H9 (cell line): ENCODE measurements at regions not wholly inside any gene's neighbourhood (a gene's known extent, or its start where the extent isn't known, plus 50 kb on each side); places are given as distances from the start of the nearest gene placed in this dataset.

ENCODE experiments used
- DNase-seq: peaks from one replicate; pipeline ENCODE4 v3.0.0-alpha.2; 2017
- H2AFZ ChIP-seq: one replicate; pipeline ENCODE4 v1.6.1; 2013; ENCODE audit warnings: mild to moderate bottlenecking, low read length, control low read depth, moderate library complexity
- H2AK5ac ChIP-seq: 2 replicates; pipeline ENCODE4 v1.6.1; 2013; ENCODE audit warnings: low read length, control low read depth, mixed read lengths; ENCODE audit not compliant: insufficient read length
- H2BK120ac ChIP-seq: one replicate; pipeline ENCODE4 v1.6.1; 2013; ENCODE audit warnings: low read depth, mild to moderate bottlenecking, low read length, control low read depth, inconsistent platforms; ENCODE audit not compliant: poor library complexity, severe bottlenecking
- H2BK12ac ChIP-seq: 2 replicates; pipeline ENCODE4 v1.6.1; 2013; ENCODE audit warnings: low read length, control low read depth, mixed read lengths, low read depth; ENCODE audit not compliant: insufficient read length
- H2BK15ac ChIP-seq: 2 replicates; pipeline ENCODE4 v1.6.1; 2013; ENCODE audit warnings: low read depth, low read length, control low read depth
- H2BK20ac ChIP-seq: one replicate; pipeline ENCODE4 v1.6.1; 2013; ENCODE audit warnings: low read depth, mild to moderate bottlenecking, low read length, control low read depth, inconsistent platforms; ENCODE audit not compliant: poor library complexity, severe bottlenecking
- H2BK5ac ChIP-seq: 2 replicates; pipeline ENCODE4 v1.6.1; 2013; ENCODE audit warnings: low read length, control low read depth, mixed read lengths; ENCODE audit not compliant: insufficient read length
- H3K14ac ChIP-seq: 2 replicates; pipeline ENCODE4 v1.6.1; 2013; ENCODE audit warnings: low read length, control low read depth; ENCODE audit not compliant: insufficient read depth
- H3K18ac ChIP-seq: 2 replicates; pipeline ENCODE4 v1.6.1; 2013; ENCODE audit warnings: low read depth, mild to moderate bottlenecking, mixed read lengths, low read length, control low read depth; ENCODE audit not compliant: insufficient read length
- H3K23ac ChIP-seq: 2 replicates; pipeline ENCODE4 v1.6.1; 2013; ENCODE audit warnings: low read length, control low read depth, mixed read lengths, low read depth; ENCODE audit not compliant: insufficient read length
- H3K23me2 ChIP-seq: 2 replicates; pipeline ENCODE4 v1.6.1; 2013; ENCODE audit warnings: low read depth, mild to moderate bottlenecking, mixed read lengths, low read length, control low read depth; ENCODE audit not compliant: insufficient read length, poor library complexity, severe bottlenecking
- H3K27ac ChIP-seq: 2 replicates; pipeline ENCODE4 v1.5.1; 2013; ENCODE audit warnings: low read length, control low read depth, mixed read lengths, low read depth; ENCODE audit not compliant: insufficient read length
- H3K27me3 ChIP-seq: 2 replicates; pipeline ENCODE4 v1.6.1; 2013; ENCODE audit warnings: low read length, control low read depth, inconsistent platforms; ENCODE audit not compliant: insufficient read depth
- H3K4ac ChIP-seq: 2 replicates; pipeline ENCODE4 v1.6.1; 2013; ENCODE audit warnings: low read depth, mild to moderate bottlenecking, control low read depth, inconsistent platforms, low read length, moderate library complexity
- H3K4me1 ChIP-seq: 2 replicates; pipeline ENCODE4 v1.6.1; 2013; ENCODE audit warnings: low read length, control low read depth, inconsistent platforms; ENCODE audit not compliant: insufficient read depth
- H3K4me2 ChIP-seq: 2 replicates; pipeline ENCODE4 v1.6.1; 2013; ENCODE audit warnings: low read length, control low read depth, mixed read lengths; ENCODE audit not compliant: insufficient read length, insufficient read depth
- H3K56ac ChIP-seq: 2 replicates; pipeline ENCODE4 v1.6.1; 2013; ENCODE audit warnings: low read depth, mild to moderate bottlenecking, mixed read lengths, low read length, control low read depth; ENCODE audit not compliant: insufficient read length
- H3K79me1 ChIP-seq: 2 replicates; pipeline ENCODE4 v1.6.1; 2013; ENCODE audit warnings: low read depth, mild to moderate bottlenecking, moderate library complexity, low read length, control low read depth, inconsistent platforms; ENCODE audit not compliant: insufficient read depth, poor library complexity, severe bottlenecking
- H3K79me2 ChIP-seq: 2 replicates; pipeline ENCODE4 v1.6.1; 2013; ENCODE audit warnings: low read length, control low read depth, inconsistent platforms; ENCODE audit not compliant: insufficient read depth
- H3K9ac ChIP-seq: 2 replicates; pipeline ENCODE4 v1.6.1; 2013; ENCODE audit warnings: low read length, control low read depth, mixed read lengths; ENCODE audit not compliant: insufficient read length; ENCODE audit errors: extremely low read depth
- H3K9me3 ChIP-seq: one replicate; pipeline ENCODE4 v1.6.1; 2013; ENCODE audit warnings: low read depth, low read length, inconsistent platforms; ENCODE audit not compliant: control insufficient read depth
- H3T11ph ChIP-seq: one replicate; pipeline ENCODE4 v1.6.1; 2013; ENCODE audit warnings: mild to moderate bottlenecking, low read length, control low read depth, inconsistent platforms
- H4K20me1 ChIP-seq: one replicate; pipeline ENCODE4 v1.6.1; 2013; ENCODE audit not compliant: control insufficient read depth, insufficient read length, insufficient read depth
- H4K5ac ChIP-seq: 2 replicates; pipeline ENCODE4 v1.6.1; 2013; ENCODE audit warnings: low read depth, mild to moderate bottlenecking, mixed read lengths, low read length, control low read depth; ENCODE audit not compliant: insufficient read length
- H4K8ac ChIP-seq: replicated peaks from 2 replicates; pipeline ENCODE4 v1.6.1; 2013; ENCODE audit warnings: low read length, control low read depth, mixed read lengths, low read depth; ENCODE audit not compliant: insufficient read length
- H4K91ac ChIP-seq: 2 replicates; pipeline ENCODE4 v1.6.1; 2013; ENCODE audit warnings: low read depth, mild to moderate bottlenecking, moderate library complexity, mixed read lengths, low read length, control low read depth; ENCODE audit not compliant: insufficient read length
- H3K27ac Mint-ChIP-seq, 3 experiments: 2 replicates in 2 of 3; 3 replicates in 1 of 3; pipeline ENCODE4 v1.8.0; 2020 to 2021; ENCODE audit warnings: mixed read lengths in 3 of 3, mild to moderate bottlenecking in 1 of 3, moderate library complexity in 1 of 3
- H3K27me3 Mint-ChIP-seq: 2 replicates; pipeline ENCODE4 v1.8.0; 2021; ENCODE audit warnings: low read depth, mild to moderate bottlenecking, moderate library complexity, mixed read lengths
- H3K36me3 Mint-ChIP-seq, 3 experiments: 2 replicates in 2 of 3; 3 replicates in 1 of 3; pipeline ENCODE4 v1.8.0; 2020 to 2021; ENCODE audit warnings: low read depth in 3 of 3, mixed read lengths in 3 of 3; ENCODE audit not compliant: insufficient read depth in 1 of 3
- H3K4me1 Mint-ChIP-seq, 2 experiments: 2 replicates each; pipeline ENCODE4 v1.8.0; 2020; ENCODE audit warnings: mixed read lengths in 2 of 2
- H3K4me3 Mint-ChIP-seq, 2 experiments: 2 replicates in 1 of 2; 3 replicates in 1 of 2; pipeline ENCODE4 v1.8.0; 2020 to 2021; ENCODE audit warnings: mild to moderate bottlenecking in 2 of 2, mixed read lengths in 2 of 2, moderate library complexity in 1 of 2
- H3K9me3 Mint-ChIP-seq, 2 experiments: 2 replicates in 1 of 2; 3 replicates in 1 of 2; pipeline ENCODE4 v1.8.0; 2020; ENCODE audit warnings: mild to moderate bottlenecking in 2 of 2, mixed read lengths in 2 of 2, moderate library complexity in 1 of 2
- WGBS: extraction: QIAGEN DNeasy Blood & Tissue Kit; methylation state at CpG from one replicate; pipeline ENCODE4 v1.1.7; 2013; ENCODE audit warnings: missing lambda C conversion rate, low lambda C conversion rate, mixed read lengths; ENCODE audit not compliant: insufficient read length; ENCODE audit errors: extremely low coverage; 5-methylcytosine and 5-hydroxymethylcytosine counted together
- TF ChIP-seq, protein P1 (sequence below): fragments of 200-600 bp; sonication (generic); conservative IDR thresholded peaks from 3 replicates; pipeline ENCODE4 v1.8.0; 2021; ENCODE audit warnings: antibody characterized with exemption, mild to moderate bottlenecking

GRCh38 chr3:135503760-135504686 is 461.5 kb upstream of the PPP2R3A start:
- Histone ChIP-seq H2BK12ac (no peak overlapping the region), H4K20me1 (no peaks in the 10 kb centered on the region), H3K9me3 (no peaks in the 10 kb centered on the region), H4K8ac (peak overlapping the region; percentile 24), H3K23ac (no peak overlapping the region), H3K27ac (no peak overlapping the region), H2BK15ac (no peak overlapping the region), H3K27me3 (no peaks in the 10 kb centered on the region), H3K79me1 (no peaks in the 10 kb centered on the region), H3K18ac (peak overlapping the region; percentile 80), H3K56ac (no peak overlapping the region), H4K91ac (no peak overlapping the region), H3K4ac (no peak overlapping the region), H2BK120ac (no peak overlapping the region), H2AFZ (peak overlapping the region; percentile 79), H4K5ac (no peak overlapping the region), H3K14ac (peak overlapping the region; percentile 89), H3K79me2 (no peaks in the 10 kb centered on the region), H2BK20ac (no peak overlapping the region), H2BK5ac (no peak overlapping the region), H3K9ac (no peak overlapping the region), H3T11ph (no peak overlapping the region), H3K4me1 (no peaks in the 10 kb centered on the region), H2AK5ac (no peak overlapping the region), H3K23me2 (no peaks in the 10 kb centered on the region), H3K4me2 (peak overlapping the region; percentile 49)
- peaks cover 4% of the 10 kb centered on the region for H3K27me3 Mint-ChIP-seq
- peaks cover 0 to 6% (median 0%) of the 10 kb centered on the region in 3 experiments; a peak in 3 of 7 replicates for H3K36me3 Mint-ChIP-seq
- peaks cover 13 to 20% of the 10 kb centered on the region in 2 experiments for H3K4me1 Mint-ChIP-seq
- TF ChIP-seq, protein P1, sequence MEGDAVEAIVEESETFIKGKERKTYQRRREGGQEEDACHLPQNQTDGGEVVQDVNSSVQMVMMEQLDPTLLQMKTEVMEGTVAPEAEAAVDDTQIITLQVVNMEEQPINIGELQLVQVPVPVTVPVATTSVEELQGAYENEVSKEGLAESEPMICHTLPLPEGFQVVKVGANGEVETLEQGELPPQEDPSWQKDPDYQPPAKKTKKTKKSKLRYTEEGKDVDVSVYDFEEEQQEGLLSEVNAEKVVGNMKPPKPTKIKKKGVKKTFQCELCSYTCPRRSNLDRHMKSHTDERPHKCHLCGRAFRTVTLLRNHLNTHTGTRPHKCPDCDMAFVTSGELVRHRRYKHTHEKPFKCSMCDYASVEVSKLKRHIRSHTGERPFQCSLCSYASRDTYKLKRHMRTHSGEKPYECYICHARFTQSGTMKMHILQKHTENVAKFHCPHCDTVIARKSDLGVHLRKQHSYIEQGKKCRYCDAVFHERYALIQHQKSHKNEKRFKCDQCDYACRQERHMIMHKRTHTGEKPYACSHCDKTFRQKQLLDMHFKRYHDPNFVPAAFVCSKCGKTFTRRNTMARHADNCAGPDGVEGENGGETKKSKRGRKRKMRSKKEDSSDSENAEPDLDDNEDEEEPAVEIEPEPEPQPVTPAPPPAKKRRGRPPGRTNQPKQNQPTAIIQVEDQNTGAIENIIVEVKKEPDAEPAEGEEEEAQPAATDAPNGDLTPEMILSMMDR = peak; percentile 88
- H3K4me3 Mint-ChIP-seq = peak overlapping the region; percentile 51 to 59
- DNase-seq = peak; percentile 89
- no CpG with 5 or more reads among the region's 18 CpGs for WGBS
- H3K27ac Mint-ChIP-seq = peak overlapping the region; percentile 19 to 72 (median 29); a peak in 6 of 7 replicates
- H3K9me3 Mint-ChIP-seq = peaks cover 6 to 8% of the 10 kb centered on the region in 2 experiments; a peak in 4 of 5 replicates
